ENCODE measurements at regions not wholly inside any gene's neighbourhood (a gene's known extent, or its start where the extent isn't known, plus 50 kb on each side); places are given as distances from the start of the nearest gene placed in this dataset.
"Not testable (repeated sequence)": the region's sequence is repeated elsewhere in the genome, so short reads cannot be mapped to it uniquely, and the experiment has no call there.

- not testable (repeated sequence) for TF ChIP-seq CTCF (IDR thresholded peaks at IDR 0.05; ENCODE audit: poor library complexity); EZH2phosphoT487 (IDR thresholded peaks at IDR 0.05; ENCODE audit: low read depth, severe bottlenecking, unreplicated experiment); EZH2 (IDR thresholded peaks at IDR 0.05; ENCODE audit: borderline replicate concordance)
Measured at GRCh38 chr1:120634816-120635806, 88.6 kb upstream of the NBPF26 start.
